ENCODE measurements at regions not wholly inside any gene's neighbourhood (a gene's known extent, or its start where the extent isn't known, plus 50 kb on each side); places are given as distances from the start of the nearest gene placed in this dataset.
A peak's percentile ranks its signal among the peaks of the same experiment; 100 is the strongest.

GRCh38 chr1:168918860-168919741 lies 187.4 kb upstream of the ATP1B1 start (continued):
- TF ChIP-seq ARID5B (CRISPR knock-in tag; IDR thresholded peaks at IDR 0.05) (0 out of 2 replicates have a peak, but pooled peaks have one; percentile 37), ZFAT (CRISPR knock-in tag; conservative IDR thresholded peaks at IDR 0.05) (no peak), SOX5 (CRISPR knock-in tag; IDR thresholded peaks at IDR 0.05; ENCODE audit: borderline replicate concordance) (peak; percentile 68; the same call in 1 of the 2 replicates), PPARG (CRISPR knock-in tag; conservative IDR thresholded peaks at IDR 0.05) (no peak), NR2C2 (CRISPR knock-in tag; IDR thresholded peaks at IDR 0.05; ENCODE audit: borderline replicate concordance) (no peak), ZNF569 (CRISPR knock-in tag; IDR thresholded peaks at IDR 0.05; ENCODE audit: borderline replicate concordance) (no peak), ZNF275 (CRISPR knock-in tag; IDR thresholded peaks at IDR 0.05; ENCODE audit: borderline replicate concordance) (no peak), CEBPZ (IDR thresholded peaks at IDR 0.05; ENCODE audit: low read length) (no peak), ZNF160 (CRISPR knock-in tag; IDR thresholded peaks at IDR 0.05) (no peak), SOX13 (IDR thresholded peaks at IDR 0.05) (peak; percentile 69), SOX13 (CRISPR knock-in tag; conservative IDR thresholded peaks at IDR 0.05 in 1 of 2, IDR thresholded peaks at IDR 0.05 in 1 of 2) (peak in 1 of 2 experiments; percentile 93; a peak in 2 of 4 replicates)
